H9 (cell line): ENCODE measurements at regions not wholly inside any gene's neighbourhood (a gene's known extent, or its start where the extent isn't known, plus 50 kb on each side); places are given as distances from the start of the nearest gene placed in this dataset.

Source experiments
- DNase-seq: peaks from one replicate; pipeline ENCODE4 v3.0.0-alpha.2; 2017
- H2AFZ ChIP-seq: one replicate; pipeline ENCODE4 v1.6.1; 2013; ENCODE audit warnings: mild to moderate bottlenecking, low read length, control low read depth, moderate library complexity
- H2AK5ac ChIP-seq: 2 replicates; pipeline ENCODE4 v1.6.1; 2013; ENCODE audit warnings: low read length, control low read depth, mixed read lengths; ENCODE audit not compliant: insufficient read length
- H2BK120ac ChIP-seq: one replicate; pipeline ENCODE4 v1.6.1; 2013; ENCODE audit warnings: low read depth, mild to moderate bottlenecking, low read length, control low read depth, inconsistent platforms; ENCODE audit not compliant: poor library complexity, severe bottlenecking
- H2BK12ac ChIP-seq: 2 replicates; pipeline ENCODE4 v1.6.1; 2013; ENCODE audit warnings: low read length, control low read depth, mixed read lengths, low read depth; ENCODE audit not compliant: insufficient read length
- H2BK15ac ChIP-seq: 2 replicates; pipeline ENCODE4 v1.6.1; 2013; ENCODE audit warnings: low read depth, low read length, control low read depth
- H2BK20ac ChIP-seq: one replicate; pipeline ENCODE4 v1.6.1; 2013; ENCODE audit warnings: low read depth, mild to moderate bottlenecking, low read length, control low read depth, inconsistent platforms; ENCODE audit not compliant: poor library complexity, severe bottlenecking
- H2BK5ac ChIP-seq: 2 replicates; pipeline ENCODE4 v1.6.1; 2013; ENCODE audit warnings: low read length, control low read depth, mixed read lengths; ENCODE audit not compliant: insufficient read length
- H3K14ac ChIP-seq: 2 replicates; pipeline ENCODE4 v1.6.1; 2013; ENCODE audit warnings: low read length, control low read depth; ENCODE audit not compliant: insufficient read depth
- H3K18ac ChIP-seq: 2 replicates; pipeline ENCODE4 v1.6.1; 2013; ENCODE audit warnings: low read depth, mild to moderate bottlenecking, mixed read lengths, low read length, control low read depth; ENCODE audit not compliant: insufficient read length
- H3K23ac ChIP-seq: 2 replicates; pipeline ENCODE4 v1.6.1; 2013; ENCODE audit warnings: low read length, control low read depth, mixed read lengths, low read depth; ENCODE audit not compliant: insufficient read length
- H3K23me2 ChIP-seq: 2 replicates; pipeline ENCODE4 v1.6.1; 2013; ENCODE audit warnings: low read depth, mild to moderate bottlenecking, mixed read lengths, low read length, control low read depth; ENCODE audit not compliant: insufficient read length, poor library complexity, severe bottlenecking
- H3K27ac ChIP-seq: 2 replicates; pipeline ENCODE4 v1.5.1; 2013; ENCODE audit warnings: low read length, control low read depth, mixed read lengths, low read depth; ENCODE audit not compliant: insufficient read length
- H3K27me3 ChIP-seq: 2 replicates; pipeline ENCODE4 v1.6.1; 2013; ENCODE audit warnings: low read length, control low read depth, inconsistent platforms; ENCODE audit not compliant: insufficient read depth
- H3K4ac ChIP-seq: 2 replicates; pipeline ENCODE4 v1.6.1; 2013; ENCODE audit warnings: low read depth, mild to moderate bottlenecking, control low read depth, inconsistent platforms, low read length, moderate library complexity
- H3K4me1 ChIP-seq: 2 replicates; pipeline ENCODE4 v1.6.1; 2013; ENCODE audit warnings: low read length, control low read depth, inconsistent platforms; ENCODE audit not compliant: insufficient read depth
- H3K4me2 ChIP-seq: 2 replicates; pipeline ENCODE4 v1.6.1; 2013; ENCODE audit warnings: low read length, control low read depth, mixed read lengths; ENCODE audit not compliant: insufficient read length, insufficient read depth
- H3K56ac ChIP-seq: 2 replicates; pipeline ENCODE4 v1.6.1; 2013; ENCODE audit warnings: low read depth, mild to moderate bottlenecking, mixed read lengths, low read length, control low read depth; ENCODE audit not compliant: insufficient read length
- H3K79me1 ChIP-seq: 2 replicates; pipeline ENCODE4 v1.6.1; 2013; ENCODE audit warnings: low read depth, mild to moderate bottlenecking, moderate library complexity, low read length, control low read depth, inconsistent platforms; ENCODE audit not compliant: insufficient read depth, poor library complexity, severe bottlenecking
- H3K79me2 ChIP-seq: 2 replicates; pipeline ENCODE4 v1.6.1; 2013; ENCODE audit warnings: low read length, control low read depth, inconsistent platforms; ENCODE audit not compliant: insufficient read depth
- H3K9ac ChIP-seq: 2 replicates; pipeline ENCODE4 v1.6.1; 2013; ENCODE audit warnings: low read length, control low read depth, mixed read lengths; ENCODE audit not compliant: insufficient read length; ENCODE audit errors: extremely low read depth
- H3K9me3 ChIP-seq: one replicate; pipeline ENCODE4 v1.6.1; 2013; ENCODE audit warnings: low read depth, low read length, inconsistent platforms; ENCODE audit not compliant: control insufficient read depth
- H3T11ph ChIP-seq: one replicate; pipeline ENCODE4 v1.6.1; 2013; ENCODE audit warnings: mild to moderate bottlenecking, low read length, control low read depth, inconsistent platforms
- H4K20me1 ChIP-seq: one replicate; pipeline ENCODE4 v1.6.1; 2013; ENCODE audit not compliant: control insufficient read depth, insufficient read length, insufficient read depth
- H4K5ac ChIP-seq: 2 replicates; pipeline ENCODE4 v1.6.1; 2013; ENCODE audit warnings: low read depth, mild to moderate bottlenecking, mixed read lengths, low read length, control low read depth; ENCODE audit not compliant: insufficient read length
- H4K8ac ChIP-seq: replicated peaks from 2 replicates; pipeline ENCODE4 v1.6.1; 2013; ENCODE audit warnings: low read length, control low read depth, mixed read lengths, low read depth; ENCODE audit not compliant: insufficient read length
- H4K91ac ChIP-seq: 2 replicates; pipeline ENCODE4 v1.6.1; 2013; ENCODE audit warnings: low read depth, mild to moderate bottlenecking, moderate library complexity, mixed read lengths, low read length, control low read depth; ENCODE audit not compliant: insufficient read length
- H3K27ac Mint-ChIP-seq, 3 experiments: 2 replicates in 2 of 3; 3 replicates in 1 of 3; pipeline ENCODE4 v1.8.0; 2020 to 2021; ENCODE audit warnings: mixed read lengths in 3 of 3, mild to moderate bottlenecking in 1 of 3, moderate library complexity in 1 of 3
- H3K27me3 Mint-ChIP-seq: 2 replicates; pipeline ENCODE4 v1.8.0; 2021; ENCODE audit warnings: low read depth, mild to moderate bottlenecking, moderate library complexity, mixed read lengths
- H3K36me3 Mint-ChIP-seq, 3 experiments: 2 replicates in 2 of 3; 3 replicates in 1 of 3; pipeline ENCODE4 v1.8.0; 2020 to 2021; ENCODE audit warnings: low read depth in 3 of 3, mixed read lengths in 3 of 3; ENCODE audit not compliant: insufficient read depth in 1 of 3
- H3K4me1 Mint-ChIP-seq, 2 experiments: 2 replicates each; pipeline ENCODE4 v1.8.0; 2020; ENCODE audit warnings: mixed read lengths in 2 of 2
- H3K4me3 Mint-ChIP-seq, 2 experiments: 2 replicates in 1 of 2; 3 replicates in 1 of 2; pipeline ENCODE4 v1.8.0; 2020 to 2021; ENCODE audit warnings: mild to moderate bottlenecking in 2 of 2, mixed read lengths in 2 of 2, moderate library complexity in 1 of 2
- H3K9me3 Mint-ChIP-seq, 2 experiments: 2 replicates in 1 of 2; 3 replicates in 1 of 2; pipeline ENCODE4 v1.8.0; 2020; ENCODE audit warnings: mild to moderate bottlenecking in 2 of 2, mixed read lengths in 2 of 2, moderate library complexity in 1 of 2
- WGBS: extraction: QIAGEN DNeasy Blood & Tissue Kit; methylation state at CpG from one replicate; pipeline ENCODE4 v1.1.7; 2013; ENCODE audit warnings: missing lambda C conversion rate, low lambda C conversion rate, mixed read lengths; ENCODE audit not compliant: insufficient read length; ENCODE audit errors: extremely low coverage; 5-methylcytosine and 5-hydroxymethylcytosine counted together
- TF ChIP-seq, protein P1 (sequence below): fragments of 200-600 bp; sonication (generic); conservative IDR thresholded peaks from 3 replicates; pipeline ENCODE4 v1.8.0; 2021; ENCODE audit warnings: antibody characterized with exemption, mild to moderate bottlenecking

DNA sequence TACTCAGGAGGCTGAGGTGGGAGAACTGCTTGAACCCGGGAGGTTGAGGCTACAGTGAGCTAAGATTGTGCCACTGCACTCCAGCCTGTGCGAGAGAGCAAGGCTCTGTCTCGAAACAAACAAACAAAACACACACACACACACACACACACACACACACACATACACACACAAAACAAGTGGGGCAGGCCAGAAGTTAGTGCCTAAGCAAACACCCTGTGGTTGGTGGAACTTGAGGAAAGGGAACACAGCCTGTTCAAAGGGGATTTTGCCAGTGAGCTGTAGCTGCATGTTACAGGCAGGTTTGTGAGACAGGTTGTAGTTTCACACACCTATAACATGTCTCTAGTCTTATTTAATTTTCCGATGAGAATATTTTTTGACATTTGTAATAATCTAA lies 175.3 kb upstream of the CLEC14A start:
- no peak overlapping the region for H3K4ac ChIP-seq
- H2BK15ac ChIP-seq: no peak overlapping the region
- H2BK12ac ChIP-seq: no peak overlapping the region
- H2AK5ac ChIP-seq: no peak overlapping the region
- no peaks in the 10 kb centered on the region for H3K27me3 ChIP-seq
- H3K23ac ChIP-seq: no peak overlapping the region
- H3K9me3 ChIP-seq: no peaks in the 10 kb centered on the region
- H3K4me2 ChIP-seq: no peak overlapping the region
- no peak for DNase-seq
- H3K14ac ChIP-seq: no peak overlapping the region
- H2BK20ac ChIP-seq: no peak overlapping the region
- H3K18ac ChIP-seq: no peak overlapping the region
- no peak overlapping the region for H4K8ac ChIP-seq
- no peaks in the 10 kb centered on the region for H3K4me1 ChIP-seq
- Mint-ChIP-seq H3K36me3 (no peaks in the 10 kb centered on the region), H3K4me1 (no peaks in the 10 kb centered on the region), H3K9me3 (no peaks in the 10 kb centered on the region), H3K4me3 (no peak overlapping the region), H3K27ac (no peak overlapping the region), H3K27me3 (peaks cover 5% of the 10 kb centered on the region)
- H2BK5ac ChIP-seq: no peak overlapping the region
- no CpG with 5 or more reads among the region's 4 CpGs for WGBS
- no peak overlapping the region for H3K56ac ChIP-seq
- TF ChIP-seq, protein P1, sequence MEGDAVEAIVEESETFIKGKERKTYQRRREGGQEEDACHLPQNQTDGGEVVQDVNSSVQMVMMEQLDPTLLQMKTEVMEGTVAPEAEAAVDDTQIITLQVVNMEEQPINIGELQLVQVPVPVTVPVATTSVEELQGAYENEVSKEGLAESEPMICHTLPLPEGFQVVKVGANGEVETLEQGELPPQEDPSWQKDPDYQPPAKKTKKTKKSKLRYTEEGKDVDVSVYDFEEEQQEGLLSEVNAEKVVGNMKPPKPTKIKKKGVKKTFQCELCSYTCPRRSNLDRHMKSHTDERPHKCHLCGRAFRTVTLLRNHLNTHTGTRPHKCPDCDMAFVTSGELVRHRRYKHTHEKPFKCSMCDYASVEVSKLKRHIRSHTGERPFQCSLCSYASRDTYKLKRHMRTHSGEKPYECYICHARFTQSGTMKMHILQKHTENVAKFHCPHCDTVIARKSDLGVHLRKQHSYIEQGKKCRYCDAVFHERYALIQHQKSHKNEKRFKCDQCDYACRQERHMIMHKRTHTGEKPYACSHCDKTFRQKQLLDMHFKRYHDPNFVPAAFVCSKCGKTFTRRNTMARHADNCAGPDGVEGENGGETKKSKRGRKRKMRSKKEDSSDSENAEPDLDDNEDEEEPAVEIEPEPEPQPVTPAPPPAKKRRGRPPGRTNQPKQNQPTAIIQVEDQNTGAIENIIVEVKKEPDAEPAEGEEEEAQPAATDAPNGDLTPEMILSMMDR: no peak
- H3T11ph ChIP-seq: no peak overlapping the region
- H3K27ac ChIP-seq: no peak overlapping the region
- no peaks in the 10 kb centered on the region for H3K79me2 ChIP-seq
- no peak overlapping the region for H4K91ac ChIP-seq
- no peak overlapping the region for H4K5ac ChIP-seq
- H3K9ac ChIP-seq: no peak overlapping the region
- no peaks in the 10 kb centered on the region for H3K79me1 ChIP-seq
- no peak overlapping the region for H2BK120ac ChIP-seq
- no peak overlapping the region for H2AFZ ChIP-seq
- no peaks in the 10 kb centered on the region for H4K20me1 ChIP-seq
- H3K23me2 ChIP-seq: no peaks in the 10 kb centered on the region
